ENCODE measurements at regions not wholly inside any gene's neighbourhood (a gene's known extent, or its start where the extent isn't known, plus 50 kb on each side); places are given as distances from the start of the nearest gene placed in this dataset.

GRCh38 chr17:26962255-26963162 is 331.4 kb upstream of the WSB1 start:
- ChIA-PET CTCF (ENCODE audit: low intra/inter-chr PET ratio) (no interaction called here), POLR2A (no interaction called here)
- Histone ChIP-seq H3K9me1 (ENCODE audit: control insufficient read depth, insufficient read depth, low read length) (no peaks in the 10 kb centered on the region), H3K9ac (ENCODE audit: insufficient read depth in 1 of 2, low read depth in 2 of 2, low read length in 2 of 2) (no peak overlapping the region; a peak in 1 of 4 replicates), H3K4me3 (peak overlapping the region; percentile 24), H3K4me1 (replicated peaks in 1 of 2; ENCODE audit: control insufficient read depth in 2 of 2, insufficient read depth in 2 of 2, low read length in 2 of 2) (peaks cover 0 to 7% of the 10 kb centered on the region in 2 experiments; a peak in 1 of 5 replicates), H3K36me3 (ENCODE audit: control insufficient read depth, insufficient read depth, low read length) (no peaks in the 10 kb centered on the region), H3K27me3 (ENCODE audit: control insufficient read depth in 2 of 2, insufficient read depth in 2 of 2, low read length in 2 of 2) (no peaks in the 10 kb centered on the region), H3K27ac (ENCODE audit: extremely low read depth, low read depth, low read length) (no peak overlapping the region), H3K9me3 (replicated peaks; ENCODE audit: control insufficient read depth, insufficient read depth, low read depth, low read length) (no peaks in the 10 kb centered on the region), H3K79me2 (ENCODE audit: control insufficient read depth, insufficient read depth, low read length) (no peaks in the 10 kb centered on the region), H2AFZ (ENCODE audit: low read depth, low read length) (no peak overlapping the region), H4K20me1 (replicated peaks; ENCODE audit: control insufficient read depth, insufficient read depth, low read length) (no peaks in the 10 kb centered on the region), H3K4me2 (ENCODE audit: insufficient read depth, low read length) (no peak overlapping the region)
- no TSS peak for BruUV-seq (replicated peaks)
- DNase-seq (ENCODE audit: extremely low read depth in 1 of 4, low spot score in 3 of 4) (peak in 2 of 4 experiments; percentile 1), FAIRE-seq (no peak), ATAC-seq (no peak)
- TF ChIP-seq TFAM (CRISPR knock-in tag; conservative IDR thresholded peaks at IDR 0.05) (no peak), KLF16 (IDR thresholded peaks at IDR 0.05) (no peak), CSDE1 (IDR thresholded peaks at IDR 0.05) (no peak), CTCF (IDR thresholded peaks at IDR 0.05 in 2 of 3, conservative IDR thresholded peaks at IDR 0.05 in 1 of 3; ENCODE audit: insufficient read depth in 2 of 3, low read depth in 1 of 3, low read length in 3 of 3) (no peak), NFXL1 (CRISPR knock-in tag; IDR thresholded peaks at IDR 0.05) (no peak), NFE2 (IDR thresholded peaks at IDR 0.05; ENCODE audit: low read depth) (no peak), ZNF174 (CRISPR knock-in tag; IDR thresholded peaks at IDR 0.05) (no peak), FOXK2 (conservative IDR thresholded peaks at IDR 0.05 in 1 of 2, IDR thresholded peaks at IDR 0.05 in 1 of 2; ENCODE audit: low read depth in 2 of 2) (no peak), ARID3A (IDR thresholded peaks at IDR 0.05; ENCODE audit: borderline replicate concordance, low read depth, low read length) (no peak), CREB3L1 (IDR thresholded peaks at IDR 0.05; ENCODE audit: borderline replicate concordance, low read depth) (no peak), ZNF699 (CRISPR knock-in tag; IDR thresholded peaks at IDR 0.05; ENCODE audit: insufficient replicate concordance) (no peak), MCM2 (IDR thresholded peaks at IDR 0.05; ENCODE audit: low read depth) (no peak), ZNF717 (CRISPR knock-in tag; IDR thresholded peaks at IDR 0.05) (no peak), SMC3 (conservative IDR thresholded peaks at IDR 0.05; ENCODE audit: insufficient read depth, low read depth, low read length) (no peak), BCOR (IDR thresholded peaks at IDR 0.05) (no peak), ZBTB12 (CRISPR knock-in tag; IDR thresholded peaks at IDR 0.05) (no peak)
- intact Hi-C loops (cut with micrococcal nuclease) = no loop called here
- in situ Hi-C loops (cut with MboI) = no loop called here
- WGBS (ENCODE audit: insufficient coverage, low coverage, missing lambda C conversion rate) = 48% methylated on average over 48 of the region's 91 CpGs

Measured in K562 (cell line).